ENCODE measurements at regions not wholly inside any gene's neighbourhood (a gene's known extent, or its start where the extent isn't known, plus 50 kb on each side); places are given as distances from the start of the nearest gene placed in this dataset.

DNA sequence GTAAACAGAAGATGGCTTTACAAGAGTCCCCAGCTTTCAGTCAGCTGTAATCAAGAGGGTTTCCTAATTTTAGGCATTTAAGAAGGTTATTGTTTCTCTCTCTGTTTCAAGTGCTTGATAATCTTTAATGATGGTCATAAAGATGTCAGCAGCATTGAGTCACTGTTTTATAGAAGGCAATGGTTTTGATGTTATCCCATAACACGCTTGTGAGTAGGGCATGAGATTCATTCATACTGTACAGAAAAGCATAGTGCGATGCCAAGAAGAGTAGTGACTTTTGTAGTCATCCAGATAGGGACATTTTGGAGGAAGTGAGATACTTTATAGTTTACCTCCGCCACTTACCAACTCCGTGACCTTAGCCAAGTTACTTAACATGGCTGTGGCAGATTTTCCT, 364.2 kb upstream of the SLC10A2 start:
- no peak for DNase-seq (ENCODE audit: low spot score)

- DNase-seq (ENCODE audit: low spot score) = no peak
Measured at GRCh38 chr13:103410002-103410401, 343.8 kb upstream of the SLC10A2 start.

GRCh38 chr13:103406967-103407366, 340.8 kb upstream of the SLC10A2 start:
- DNase-seq (ENCODE audit: low spot score) = no peak

DNA sequence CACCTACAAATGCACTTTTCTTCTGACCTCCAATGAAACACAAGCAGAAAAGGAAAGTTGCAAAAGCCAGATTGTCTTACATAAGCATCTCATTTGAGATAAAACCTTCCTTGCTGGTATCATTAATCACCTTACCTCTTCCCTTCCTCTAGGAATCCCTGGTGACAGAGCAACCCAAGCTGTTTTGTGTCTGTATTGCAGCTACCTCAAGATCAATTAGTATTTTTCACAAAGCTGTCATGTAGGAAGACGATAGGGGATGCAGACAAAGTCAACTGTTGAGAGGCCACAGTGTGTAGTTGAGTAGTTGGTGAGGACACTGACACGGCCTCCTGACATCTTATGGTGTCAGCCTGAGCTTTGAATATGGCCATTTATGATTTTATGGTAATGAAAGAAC, 339.1 kb upstream of the SLC10A2 start:
- no peak for DNase-seq (ENCODE audit: low spot score)

DNA sequence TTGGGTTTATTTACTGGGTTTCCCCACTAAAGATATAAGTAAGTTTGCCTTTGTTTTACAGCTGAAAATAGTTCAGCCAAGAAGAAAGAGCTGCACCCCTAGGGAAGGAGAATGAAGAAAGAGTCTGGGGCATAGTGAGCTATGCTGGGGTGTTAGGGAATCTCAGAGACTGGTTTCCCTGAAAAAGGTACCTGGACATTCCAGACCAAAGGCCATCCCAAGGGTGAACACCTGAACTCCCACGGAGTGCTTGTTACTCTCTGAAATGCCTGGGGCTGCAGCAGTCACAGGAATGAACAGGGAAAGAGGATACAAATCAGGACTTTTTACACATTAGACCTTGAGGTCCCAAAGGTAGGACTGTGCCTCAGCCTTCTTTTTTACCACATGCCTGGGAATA, 337.6 kb upstream of the SLC10A2 start:
- no peak for DNase-seq (ENCODE audit: low spot score)

- no peak for DNase-seq (ENCODE audit: low spot score)
Measured at GRCh38 chr13:103403148-103403740, 337.0 kb upstream of the SLC10A2 start.

DNA sequence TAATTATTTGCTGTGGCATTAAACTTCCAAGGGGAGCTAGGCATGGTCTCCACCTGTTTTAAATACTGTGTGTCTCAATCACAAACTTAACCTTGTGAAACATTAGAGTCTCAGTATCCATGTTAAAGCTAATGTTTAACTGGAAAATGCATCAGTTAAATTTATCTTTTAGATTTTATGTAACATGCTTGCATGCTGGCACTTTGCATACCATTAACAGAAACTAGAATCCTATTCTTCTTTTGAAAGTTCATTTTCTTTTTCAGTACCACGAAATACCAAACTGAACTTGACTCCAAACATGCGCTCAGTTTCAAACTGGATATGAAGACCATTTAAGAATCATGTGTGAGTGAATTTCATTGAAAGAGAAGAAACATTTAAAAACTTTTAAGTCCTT, 328.9 kb upstream of the SLC10A2 start:
- no peak for DNase-seq (ENCODE audit: low spot score)

DNA sequence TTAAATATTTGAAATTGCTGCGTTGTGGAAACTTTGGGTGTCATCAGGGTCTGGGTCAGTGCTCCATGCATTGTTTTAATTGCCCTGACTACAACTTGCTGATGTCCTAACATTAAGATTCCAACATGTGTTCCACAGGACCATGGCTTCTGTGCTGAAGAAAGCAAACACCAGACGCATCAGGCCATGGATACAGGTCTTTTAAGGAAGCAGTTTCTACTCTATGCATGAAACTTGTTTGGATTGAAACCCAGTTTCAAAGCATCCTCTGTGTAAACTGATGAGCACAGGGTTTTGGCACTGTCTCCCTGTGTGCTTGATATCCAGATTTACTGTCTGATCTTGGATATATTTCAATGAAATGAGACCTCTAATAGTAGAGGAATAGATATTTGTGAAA, 328.4 kb upstream of the SLC10A2 start:
- no peak for DNase-seq (ENCODE audit: low spot score)

DNA sequence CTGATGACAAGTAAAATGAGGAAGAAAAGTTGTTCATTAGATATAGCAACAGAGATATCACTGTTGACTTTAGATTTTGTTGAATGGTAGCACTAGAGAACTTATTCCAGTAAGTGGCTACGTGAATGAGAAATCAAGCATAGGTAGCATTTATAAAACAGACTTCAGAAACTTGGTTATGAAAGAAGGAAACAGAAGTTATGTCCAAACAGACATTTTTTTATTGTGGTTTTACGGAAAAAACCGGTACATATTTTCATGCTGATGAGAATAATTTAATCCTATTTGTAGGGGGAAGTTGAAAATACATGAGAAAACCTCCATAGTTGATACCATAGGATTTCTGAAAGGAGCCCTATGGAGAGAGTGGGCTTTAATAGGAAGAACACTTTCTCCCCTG, 325.7 kb upstream of the SLC10A2 start:
- no peak for DNase-seq (ENCODE audit: low spot score)

DNA sequence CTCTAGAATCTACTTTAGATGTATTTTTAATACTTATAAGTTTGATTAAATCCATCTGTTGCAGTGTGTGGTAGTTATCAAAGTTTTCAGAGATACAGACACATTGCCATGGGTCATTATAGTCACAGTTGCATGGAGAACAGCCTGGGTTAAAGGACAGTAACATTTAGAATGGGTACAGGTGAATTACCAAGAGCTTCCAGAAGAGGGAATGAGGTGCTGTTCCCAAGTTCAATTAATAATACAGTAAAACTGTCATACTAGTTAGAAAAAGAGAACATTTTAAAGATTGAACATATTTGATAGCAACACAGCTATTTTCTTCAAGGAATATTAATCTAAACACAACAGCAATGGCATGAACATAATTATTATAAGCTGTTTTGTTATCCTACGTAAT, 322.6 kb upstream of the SLC10A2 start:
- DNase-seq (ENCODE audit: low spot score) = no peak

DNA sequence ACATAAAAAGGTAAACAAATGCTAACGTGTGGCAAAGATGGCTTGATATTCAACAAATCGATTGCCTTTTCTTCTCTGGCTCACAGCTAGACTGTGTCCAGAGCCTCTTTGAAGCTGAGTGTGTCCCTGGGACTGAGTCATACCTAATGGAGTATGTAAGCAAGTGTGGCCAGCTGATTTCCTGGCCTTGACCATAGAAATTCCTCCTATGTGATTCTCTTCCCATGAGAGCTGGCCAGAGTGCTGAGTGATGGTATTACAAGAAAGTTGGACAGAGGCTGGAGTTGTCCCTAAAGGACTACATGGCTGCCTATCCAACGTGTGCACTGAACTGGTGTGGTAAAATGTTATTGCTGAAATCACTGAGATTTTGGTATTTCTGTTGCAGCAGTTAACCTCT, 320.1 kb upstream of the SLC10A2 start:
- DNase-seq (ENCODE audit: low spot score) = no peak

DNA sequence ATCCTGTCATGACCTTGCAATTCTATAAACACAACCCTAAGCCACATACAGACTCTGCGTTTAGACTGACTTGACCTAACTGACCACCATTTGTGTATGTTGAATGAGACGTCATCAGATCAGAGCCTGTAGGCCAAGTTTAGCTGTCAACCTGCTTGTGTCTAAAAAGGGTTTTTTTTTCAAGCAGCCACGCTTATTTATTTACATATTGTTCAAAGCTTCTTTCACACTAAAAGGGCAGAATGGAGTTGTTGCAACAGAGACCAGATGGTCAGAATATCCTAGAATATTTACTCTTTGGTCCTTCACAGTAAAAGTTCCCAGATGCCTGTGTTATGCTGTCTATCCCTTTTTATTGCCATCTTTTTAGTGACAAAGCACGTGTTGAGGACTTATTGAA, 307.7 kb upstream of the SLC10A2 start:
- no peak for DNase-seq (ENCODE audit: low spot score)

DNA sequence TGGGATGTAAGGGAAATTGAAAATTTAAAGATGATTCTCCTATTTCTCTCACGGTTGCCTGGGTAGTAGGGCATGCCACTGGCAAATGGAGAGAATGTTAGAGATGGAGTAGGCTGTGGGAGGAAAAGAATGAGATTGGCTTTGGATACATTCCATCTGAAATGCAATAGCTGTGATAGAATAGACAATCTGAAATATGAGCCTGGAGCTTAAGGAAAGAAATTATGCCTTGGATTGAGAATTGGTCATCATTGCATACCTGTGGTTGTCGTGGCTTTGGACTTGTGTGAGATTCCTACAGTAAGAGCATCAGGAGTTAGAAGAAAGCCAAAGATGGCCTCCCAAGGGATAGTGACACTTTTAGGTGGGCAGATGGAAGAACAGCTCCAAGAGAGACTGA, 305.1 kb upstream of the SLC10A2 start:
- DNase-seq (ENCODE audit: low spot score) = no peak

DNA sequence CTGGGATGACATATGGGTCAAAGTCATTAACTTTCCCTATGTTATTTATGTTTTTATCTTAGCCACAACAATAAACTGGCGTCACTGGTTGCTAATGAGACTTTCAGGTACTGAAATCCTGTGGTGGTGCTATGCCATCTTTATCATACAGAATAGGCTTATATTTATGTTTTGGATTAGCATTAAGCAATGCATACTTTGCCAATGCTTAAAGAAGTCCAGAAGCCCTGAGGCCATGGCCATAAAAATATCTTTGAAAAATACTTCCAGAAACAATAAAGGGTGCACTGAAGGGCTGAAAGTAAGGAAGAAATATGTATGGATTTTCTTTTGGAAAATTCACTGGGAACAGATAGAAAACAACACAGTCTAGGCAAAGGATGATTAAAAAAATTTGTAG, 304.6 kb upstream of the SLC10A2 start:
- no peak for DNase-seq (ENCODE audit: low spot score)

GRCh38 chr13:103358255-103358932, 292.2 kb upstream of the SLC10A2 start:
- DNase-seq (ENCODE audit: low spot score) = no peak

DNA sequence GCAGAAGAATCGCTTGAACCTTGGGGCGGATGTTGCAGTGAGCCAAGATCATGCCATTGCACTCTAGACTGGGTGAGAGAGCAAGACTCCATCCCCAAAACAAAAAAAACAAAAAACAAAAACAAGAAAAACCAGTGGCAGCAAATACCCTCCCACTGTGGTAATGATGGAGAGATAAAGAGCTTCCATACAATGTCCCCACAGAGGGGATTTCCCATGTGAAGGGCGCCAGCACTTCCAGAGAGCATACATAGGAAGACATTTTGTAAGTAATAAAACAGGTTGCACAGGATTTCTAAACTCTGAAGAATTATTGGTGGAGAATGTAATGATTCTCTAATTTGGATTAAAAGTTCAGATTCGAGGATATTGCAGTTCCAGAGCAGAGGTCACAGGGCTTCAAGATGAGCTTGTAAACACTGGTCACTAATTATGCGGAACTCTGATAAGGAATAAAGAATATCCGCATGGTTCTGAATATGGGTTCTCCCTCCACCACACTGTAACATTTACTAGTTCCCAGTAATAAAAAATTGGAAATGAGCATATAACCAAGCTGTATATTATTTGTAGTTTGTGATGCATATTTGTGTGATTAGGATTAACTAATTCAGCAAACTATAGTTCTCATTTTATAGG, 290.1 kb upstream of the SLC10A2 start:
- no peak for DNase-seq (ENCODE audit: low spot score)

- DNase-seq (ENCODE audit: low spot score) = no peak
Measured at GRCh38 chr13:103354171-103354570, 288.0 kb upstream of the SLC10A2 start.

DNA sequence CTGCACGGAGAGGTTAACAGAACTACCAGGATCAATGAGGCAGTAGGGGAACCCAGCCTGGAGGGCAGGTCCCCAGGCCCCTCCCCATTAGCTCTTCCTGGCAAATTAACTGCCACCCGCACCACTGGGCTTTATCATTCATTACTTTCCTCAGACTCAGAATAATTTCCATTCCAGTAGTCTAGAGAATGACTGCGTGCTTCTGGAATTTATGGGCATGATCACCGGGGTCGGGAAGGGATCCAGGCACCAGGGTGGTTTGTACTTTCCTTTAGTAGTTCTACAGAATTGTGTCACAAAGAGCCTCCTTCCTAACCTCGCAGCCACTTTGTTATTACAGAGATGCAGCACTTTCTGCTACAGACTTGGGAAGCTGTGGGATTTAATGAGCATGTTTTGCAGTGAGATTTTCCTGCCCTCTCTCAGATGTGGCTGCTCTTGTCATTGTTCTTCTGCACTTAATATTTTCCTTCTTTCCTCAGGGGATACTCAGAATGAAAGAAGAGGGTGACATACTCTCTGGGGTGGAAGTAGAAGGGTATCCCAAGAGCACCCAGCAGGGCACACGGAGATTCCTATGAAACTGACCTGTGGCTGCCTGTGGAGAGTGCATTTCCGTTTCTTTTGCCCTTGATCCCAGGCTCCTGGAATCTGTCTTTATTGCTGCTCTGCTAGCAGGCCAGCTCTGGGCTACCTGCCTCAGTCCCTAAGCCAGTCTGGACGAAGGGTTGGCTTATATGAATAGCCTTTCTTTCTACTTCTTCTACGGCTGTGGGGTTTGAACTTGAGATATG, 285.0 kb upstream of the SLC10A2 start:
- DNase-seq (ENCODE audit: low spot score) = no peak

GRCh38 chr13:103350147-103350546, 283.9 kb upstream of the SLC10A2 start:
- DNase-seq (ENCODE audit: low spot score) = no peak

- DNase-seq (ENCODE audit: low spot score) = no peak
Measured at GRCh38 chr13:103349211-103349980, 283.2 kb upstream of the SLC10A2 start.

DNA sequence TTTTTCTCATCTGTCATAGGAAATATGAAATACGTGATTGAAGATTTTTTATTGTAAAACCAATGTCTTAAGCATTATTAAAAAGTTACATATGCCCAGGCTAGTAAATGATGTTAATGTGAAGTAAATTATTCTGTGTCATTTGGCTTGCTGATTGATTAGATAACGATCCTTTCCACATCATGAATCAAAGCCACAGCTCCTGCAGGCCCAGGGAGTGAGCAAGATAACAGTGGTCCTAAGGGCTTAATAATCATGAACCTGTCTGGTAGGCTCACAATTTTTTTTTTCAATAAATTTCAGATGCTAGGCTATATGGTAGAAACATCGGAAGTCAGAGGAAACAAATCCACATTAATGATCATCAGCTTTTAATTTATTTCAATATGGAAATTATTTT, 269.0 kb upstream of the SLC10A2 start:
- DNase-seq (ENCODE audit: low spot score) = no peak

DNA sequence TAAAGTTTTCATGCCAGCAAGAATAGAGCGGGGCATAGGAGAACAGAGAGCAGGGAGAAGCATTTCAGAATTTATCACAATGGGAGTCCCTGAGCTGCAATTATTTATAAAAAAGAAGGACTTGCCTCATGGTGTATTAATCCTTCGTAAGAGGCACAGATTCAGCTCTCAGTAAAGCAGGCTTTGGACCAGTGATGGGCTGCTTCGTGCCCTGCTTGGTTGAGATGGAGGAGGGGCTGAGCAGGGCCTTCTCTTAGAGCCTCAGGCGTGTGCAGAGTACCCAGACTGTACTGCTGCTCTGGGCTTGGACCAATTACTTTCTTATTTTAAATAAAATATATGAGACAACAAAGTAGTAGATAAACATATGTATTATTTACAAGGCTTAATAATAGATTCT, 265.7 kb upstream of the SLC10A2 start:
- DNase-seq (ENCODE audit: low spot score) = no peak
